Activated CD8-positive, alpha-beta T cell treated with anti-CD3 and anti-CD28 coated beads, Interleukin-2, amount 10 ng/mL, durations not matched to agents 7 days and 5 days (primary cell): ENCODE measurements at regions not wholly inside any gene's neighbourhood (a gene's known extent, or its start where the extent isn't known, plus 50 kb on each side); places are given as distances from the start of the nearest gene placed in this dataset.

Source experiments
- ATAC-seq: fragments of 150-1000 bp; cut with Tn5 transposase; one replicate; pipeline ENCODE4 v1.10.0; 2021; ENCODE audit warnings: moderate library complexity
- CTCF ChIA-PET: fragments of 350-600 bp; sonication (Branson Sonifier 250); formaldehyde crosslinking; loops from one replicate; lab custom pipeline; 2021; ENCODE audit warnings: antibody characterized with exemption; lab: Charles Lee
- POLR2A ChIA-PET: fragments of 350-600 bp; sonication (Branson Sonifier 250); formaldehyde crosslinking; loops from one replicate; lab custom pipeline; 2021; ENCODE audit warnings: antibody characterized with exemption; lab: Charles Lee
- DNase-seq: peaks from one replicate; pipeline ENCODE4 v3.0.0-alpha.2; 2020
- H3K27ac Mint-ChIP-seq: one replicate; pipeline ENCODE4 v1.8.0; 2021; ENCODE audit warnings: mild to moderate bottlenecking, mixed read lengths
- H3K27me3 Mint-ChIP-seq: one replicate; pipeline ENCODE4 v1.8.0; 2021; ENCODE audit warnings: low read depth, mixed read lengths
- H3K36me3 Mint-ChIP-seq: one replicate; pipeline ENCODE4 v1.8.0; 2021; ENCODE audit warnings: low read depth, mixed read lengths
- H3K4me1 Mint-ChIP-seq: one replicate; pipeline ENCODE4 v1.8.0; 2021; ENCODE audit warnings: low read depth, mixed read lengths
- H3K4me3 Mint-ChIP-seq: one replicate; pipeline ENCODE4 v1.8.0; 2021; ENCODE audit warnings: mild to moderate bottlenecking, mixed read lengths
- H3K9me3 Mint-ChIP-seq: one replicate; pipeline ENCODE4 v1.8.0; 2022; ENCODE audit warnings: mixed read lengths; ENCODE audit not compliant: insufficient read depth

GRCh38 chr2:12002215-12002614 is 255.8 kb downstream of the LPIN1 start:
- Mint-ChIP-seq H3K4me3 (no peak overlapping the region), H3K4me1 (peaks cover 37% of the 10 kb centered on the region), H3K27me3 (peaks cover 33% of the 10 kb centered on the region), H3K9me3 (no peaks in the 10 kb centered on the region), H3K36me3 (peaks cover 2% of the 10 kb centered on the region), H3K27ac (no peak overlapping the region)
- DNase-seq: no peak
- ATAC-seq: no peak
- CTCF ChIA-PET: no interaction called here
- POLR2A ChIA-PET: no interaction called here

GRCh38 chr2:12004713-12005112 is 258.3 kb downstream of the LPIN1 start:
- Mint-ChIP-seq H3K36me3 (peaks cover 4% of the 10 kb centered on the region), H3K9me3 (no peaks in the 10 kb centered on the region), H3K27me3 (peaks cover 39% of the 10 kb centered on the region), H3K4me1 (peaks cover 44% of the 10 kb centered on the region), H3K4me3 (no peak overlapping the region), H3K27ac (no peak overlapping the region)
- ChIA-PET POLR2A (no interaction called here), CTCF (no interaction called here)
- ATAC-seq (no peak), DNase-seq (no peak)

- DNase-seq (peak; percentile 70), ATAC-seq (peak; percentile 92)
- H3K27ac Mint-ChIP-seq: no peak overlapping the region
- no peaks in the 10 kb centered on the region for H3K9me3 Mint-ChIP-seq
- H3K27me3 Mint-ChIP-seq: peaks cover 40% of the 10 kb centered on the region
- POLR2A ChIA-PET: interaction anchor here (1.2 kb wide), 1 partner anchor 865 kb away, joined by 3 read pairs; no protein-coding TSS in a partner anchor
- H3K4me1 Mint-ChIP-seq: peaks cover 49% of the 10 kb centered on the region
- H3K36me3 Mint-ChIP-seq: peaks cover 3% of the 10 kb centered on the region
- peak overlapping the region; percentile 24 for H3K4me3 Mint-ChIP-seq
- CTCF ChIA-PET: interaction anchor here (0.9 to 1.8 kb wide), 4 partner anchors 21 to 710 kb away, joined by 3 to 7 read pairs (median 5); no protein-coding TSS in a partner anchor
These were observed 259.7 kb downstream of the LPIN1 start for GRCh38 chr2:12005886-12006681.

DNA sequence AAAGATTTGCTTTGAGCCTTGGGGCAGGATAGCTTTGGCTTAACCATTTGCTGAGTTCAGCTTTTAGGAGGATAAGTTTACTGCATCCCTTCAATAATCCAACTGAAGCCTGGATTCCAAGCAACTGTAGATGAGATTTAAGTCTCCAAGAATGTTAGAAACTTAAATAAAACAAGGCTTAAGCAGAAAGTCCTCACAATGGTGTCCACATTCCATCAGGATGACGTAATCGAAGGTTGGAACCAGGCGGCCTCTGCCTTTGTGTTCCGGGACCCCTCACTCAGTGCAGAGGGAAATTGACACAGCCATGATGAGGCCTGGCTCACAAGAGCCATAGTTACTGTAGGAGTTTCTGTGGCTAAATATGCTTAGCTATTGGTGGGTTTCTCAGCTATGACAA is 260.4 kb downstream of the LPIN1 start:
- ChIA-PET CTCF (interaction anchor here (0.9 to 1.8 kb wide), 3 partner anchors 22 to 177 kb away, joined by 3 to 5 read pairs (median 5); no protein-coding TSS in a partner anchor), POLR2A (interaction anchor here (1.2 kb wide), 1 partner anchor 864 kb away, joined by 3 read pairs; no protein-coding TSS in a partner anchor)
- Mint-ChIP-seq H3K27me3 (peaks cover 41% of the 10 kb centered on the region), H3K4me3 (no peak overlapping the region), H3K36me3 (peaks cover 2% of the 10 kb centered on the region), H3K27ac (no peak overlapping the region), H3K4me1 (peaks cover 48% of the 10 kb centered on the region), H3K9me3 (no peaks in the 10 kb centered on the region)
- DNase-seq (no peak), ATAC-seq (no peak)

DNA sequence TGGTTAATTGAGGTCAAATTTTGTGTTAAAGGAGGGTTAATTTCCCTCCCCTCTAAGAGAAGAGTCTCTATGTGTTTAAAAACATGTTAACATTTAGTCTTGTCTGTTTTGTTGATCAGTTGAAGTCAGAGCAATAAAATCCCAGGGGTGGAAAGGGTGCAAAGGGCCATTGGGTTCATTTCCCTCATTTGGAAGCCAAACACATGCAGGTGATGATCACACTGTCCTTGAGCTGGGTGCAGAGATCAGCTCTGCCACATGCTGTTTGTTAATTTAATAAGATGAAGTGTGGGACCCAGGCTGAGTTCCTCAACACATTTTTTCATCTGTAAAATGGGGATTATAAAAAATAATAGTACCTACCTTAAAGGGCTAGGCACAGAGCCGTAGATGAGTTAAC is 260.9 kb downstream of the LPIN1 start:
- no peak for DNase-seq
- ChIA-PET CTCF (interaction anchor here (0.9 to 1.8 kb wide), 3 partner anchors 23 to 178 kb away, joined by 3 to 5 read pairs (median 5); no protein-coding TSS in a partner anchor), POLR2A (no interaction called here)
- no peak for ATAC-seq
- H3K9me3 Mint-ChIP-seq: no peaks in the 10 kb centered on the region
- peaks cover 2% of the 10 kb centered on the region for H3K36me3 Mint-ChIP-seq
- H3K4me3 Mint-ChIP-seq: no peak overlapping the region
- H3K27me3 Mint-ChIP-seq: peaks cover 39% of the 10 kb centered on the region
- H3K27ac Mint-ChIP-seq: no peak overlapping the region
- peaks cover 47% of the 10 kb centered on the region for H3K4me1 Mint-ChIP-seq

DNA sequence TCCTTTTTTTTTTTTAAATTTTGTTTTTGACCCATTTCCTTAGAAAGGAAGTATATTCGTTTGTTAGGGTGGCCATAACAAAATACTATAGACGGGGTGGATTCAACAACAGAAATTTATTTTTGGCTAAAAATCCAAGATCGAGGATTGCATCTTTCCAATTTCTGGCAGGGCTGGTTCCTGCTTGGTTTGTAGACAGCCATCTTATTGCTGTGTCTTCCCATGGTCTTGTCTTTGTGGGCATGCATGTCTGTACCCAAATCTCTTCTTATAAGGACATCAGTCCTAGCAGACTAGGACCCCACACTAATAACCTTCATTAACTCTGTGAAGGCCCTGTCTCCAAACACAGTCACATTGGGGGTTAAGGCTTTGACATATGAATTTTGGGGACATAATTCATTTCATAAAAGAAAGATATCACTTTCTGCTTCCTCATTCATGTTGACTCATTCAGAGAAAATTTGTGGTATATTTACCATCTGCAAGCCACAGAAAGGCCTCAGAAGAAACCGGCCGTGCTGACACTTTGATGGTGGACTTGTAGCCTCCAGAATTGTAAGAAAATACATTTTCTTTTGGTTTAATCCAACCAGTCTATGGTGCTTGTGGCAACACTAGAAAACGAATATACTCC is 262.1 kb downstream of the LPIN1 start:
- Mint-ChIP-seq H3K4me3 (no peak overlapping the region), H3K9me3 (no peaks in the 10 kb centered on the region), H3K27me3 (peaks cover 35% of the 10 kb centered on the region), H3K36me3 (peaks cover 2% of the 10 kb centered on the region), H3K4me1 (peaks cover 47% of the 10 kb centered on the region), H3K27ac (no peak overlapping the region)
- ATAC-seq (no peak), DNase-seq (peak; percentile 25)
- ChIA-PET CTCF (no interaction called here), POLR2A (no interaction called here)

DNA sequence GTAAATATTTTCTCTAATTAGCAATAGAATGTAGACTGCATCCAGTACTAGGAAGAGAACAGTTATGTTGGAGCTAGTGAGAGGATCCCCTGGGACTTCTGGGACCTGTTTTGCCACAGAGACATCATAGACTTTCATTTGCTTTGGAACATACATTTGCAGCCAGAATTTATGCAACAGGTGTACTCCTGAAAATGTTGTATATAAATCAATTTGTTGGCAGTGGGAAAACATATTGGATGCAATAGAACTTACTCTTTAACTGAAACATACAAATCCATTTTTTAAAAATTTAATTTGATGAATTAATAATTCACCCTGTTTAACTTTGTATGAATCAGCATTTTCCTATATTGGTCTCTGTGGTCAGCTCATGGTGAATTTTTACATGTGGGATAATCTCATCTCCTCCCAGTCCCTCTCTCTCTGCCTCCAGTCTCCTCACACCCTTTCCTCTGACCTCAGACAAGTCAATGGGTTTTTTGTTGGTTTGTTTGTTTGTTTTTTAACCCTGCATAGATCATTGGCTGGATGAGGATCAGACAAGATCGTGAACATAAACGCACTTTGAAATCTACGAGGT is 263.0 kb downstream of the LPIN1 start:
- Mint-ChIP-seq H3K9me3 (no peaks in the 10 kb centered on the region), H3K4me3 (no peak overlapping the region), H3K4me1 (peaks cover 47% of the 10 kb centered on the region), H3K36me3 (peaks cover 2% of the 10 kb centered on the region), H3K27me3 (peaks cover 35% of the 10 kb centered on the region), H3K27ac (no peak overlapping the region)
- DNase-seq (no peak), ATAC-seq (no peak)
- ChIA-PET CTCF (interaction anchor here (0.6 to 1.3 kb wide), 2 partner anchors 192 to 286 kb away, joined by 4 read pairs; no protein-coding TSS in a partner anchor), POLR2A (no interaction called here)

DNA sequence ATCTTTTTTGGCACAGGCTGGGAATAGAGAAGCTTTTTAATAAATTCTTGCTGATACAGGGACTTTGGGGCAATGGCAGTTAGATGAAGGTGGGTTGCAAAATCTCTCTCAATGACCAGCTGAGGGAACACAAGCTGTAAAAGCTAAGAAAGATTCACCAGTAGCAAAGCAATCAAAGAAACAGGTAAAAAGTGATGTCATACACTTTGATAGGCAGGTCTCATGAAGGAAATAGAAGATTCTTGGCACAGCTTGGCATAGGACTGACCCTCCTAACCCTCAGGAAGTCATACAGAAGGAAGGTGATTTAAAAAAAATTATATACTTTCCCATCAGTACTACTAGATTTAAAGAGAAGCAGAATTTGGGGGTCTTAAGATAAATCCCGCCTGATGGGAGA is 263.6 kb downstream of the LPIN1 start:
- no peak for ATAC-seq
- CTCF ChIA-PET: interaction anchor here (0.6 to 1.3 kb wide), 3 partner anchors 191 to 292 kb away, joined by 3 to 4 read pairs (median 4); no protein-coding TSS in a partner anchor
- H3K36me3 Mint-ChIP-seq: peaks cover 2% of the 10 kb centered on the region
- H3K27me3 Mint-ChIP-seq: peaks cover 35% of the 10 kb centered on the region
- peaks cover 43% of the 10 kb centered on the region for H3K4me1 Mint-ChIP-seq
- no peaks in the 10 kb centered on the region for H3K9me3 Mint-ChIP-seq
- no peak overlapping the region for H3K4me3 Mint-ChIP-seq
- no peak overlapping the region for H3K27ac Mint-ChIP-seq
- DNase-seq: no peak
- POLR2A ChIA-PET: no interaction called here

GRCh38 chr2:12010779-12011178 is 264.3 kb downstream of the LPIN1 start:
- Mint-ChIP-seq H3K9me3 (no peaks in the 10 kb centered on the region), H3K4me3 (no peak overlapping the region), H3K27me3 (peaks cover 36% of the 10 kb centered on the region), H3K36me3 (peaks cover 2% of the 10 kb centered on the region), H3K4me1 (peaks cover 35% of the 10 kb centered on the region), H3K27ac (no peak overlapping the region)
- CTCF ChIA-PET: interaction anchor here (0.9 to 1.1 kb wide), 2 partner anchors 95 to 291 kb away, joined by 3 read pairs; no protein-coding TSS in a partner anchor
- ATAC-seq: no peak
- DNase-seq: no peak
- POLR2A ChIA-PET: no interaction called here

- ATAC-seq (no peak), DNase-seq (no peak)
- Mint-ChIP-seq H3K27ac (no peak overlapping the region), H3K4me1 (peaks cover 9% of the 10 kb centered on the region), H3K4me3 (no peak overlapping the region), H3K9me3 (no peaks in the 10 kb centered on the region), H3K27me3 (peaks cover 41% of the 10 kb centered on the region), H3K36me3 (no peaks in the 10 kb centered on the region)
- ChIA-PET CTCF (interaction anchor here (0.6 kb wide), 1 partner anchor 233 kb away, joined by 3 read pairs; no protein-coding TSS in a partner anchor), POLR2A (no interaction called here)
These were observed 267.9 kb downstream of the LPIN1 start for GRCh38 chr2:12014088-12014960.
